ENCODE measurements at regions not wholly inside any gene's neighbourhood (a gene's known extent, or its start where the extent isn't known, plus 50 kb on each side); places are given as distances from the start of the nearest gene placed in this dataset.

DNA sequence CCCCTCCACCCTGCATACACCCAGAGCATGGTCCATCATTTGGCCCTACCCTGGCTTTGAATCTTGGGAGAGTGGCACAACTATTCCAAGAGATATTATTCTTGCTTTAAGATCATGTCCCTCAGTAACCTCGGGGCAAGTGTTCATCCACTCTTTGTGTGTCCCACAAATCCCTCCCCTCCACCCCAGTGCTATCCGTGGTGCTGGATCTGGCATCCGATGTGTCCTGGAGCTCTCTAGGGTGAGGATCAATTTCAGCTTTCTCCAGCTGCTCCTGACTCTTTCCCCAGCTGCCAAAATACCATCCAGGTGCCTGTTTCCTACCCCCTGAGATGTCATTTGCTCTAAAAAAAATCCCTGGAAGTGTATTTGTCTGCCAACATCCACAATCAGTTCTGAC, 64.8 kb upstream of the CMKLR1 start:
- TF ChIP-seq EZH2 (IDR thresholded peaks at IDR 0.05; ENCODE audit: borderline replicate concordance, low read length) = no peak
- TF ChIP-seq, protein P1, sequence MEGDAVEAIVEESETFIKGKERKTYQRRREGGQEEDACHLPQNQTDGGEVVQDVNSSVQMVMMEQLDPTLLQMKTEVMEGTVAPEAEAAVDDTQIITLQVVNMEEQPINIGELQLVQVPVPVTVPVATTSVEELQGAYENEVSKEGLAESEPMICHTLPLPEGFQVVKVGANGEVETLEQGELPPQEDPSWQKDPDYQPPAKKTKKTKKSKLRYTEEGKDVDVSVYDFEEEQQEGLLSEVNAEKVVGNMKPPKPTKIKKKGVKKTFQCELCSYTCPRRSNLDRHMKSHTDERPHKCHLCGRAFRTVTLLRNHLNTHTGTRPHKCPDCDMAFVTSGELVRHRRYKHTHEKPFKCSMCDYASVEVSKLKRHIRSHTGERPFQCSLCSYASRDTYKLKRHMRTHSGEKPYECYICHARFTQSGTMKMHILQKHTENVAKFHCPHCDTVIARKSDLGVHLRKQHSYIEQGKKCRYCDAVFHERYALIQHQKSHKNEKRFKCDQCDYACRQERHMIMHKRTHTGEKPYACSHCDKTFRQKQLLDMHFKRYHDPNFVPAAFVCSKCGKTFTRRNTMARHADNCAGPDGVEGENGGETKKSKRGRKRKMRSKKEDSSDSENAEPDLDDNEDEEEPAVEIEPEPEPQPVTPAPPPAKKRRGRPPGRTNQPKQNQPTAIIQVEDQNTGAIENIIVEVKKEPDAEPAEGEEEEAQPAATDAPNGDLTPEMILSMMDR (IDR thresholded peaks at IDR 0.05; ENCODE audit: low read length) = no peak

Measured in OCI-LY1 (cell line).